ENCODE measurements at regions not wholly inside any gene's neighbourhood (a gene's known extent, or its start where the extent isn't known, plus 50 kb on each side); places are given as distances from the start of the nearest gene placed in this dataset.

DNA sequence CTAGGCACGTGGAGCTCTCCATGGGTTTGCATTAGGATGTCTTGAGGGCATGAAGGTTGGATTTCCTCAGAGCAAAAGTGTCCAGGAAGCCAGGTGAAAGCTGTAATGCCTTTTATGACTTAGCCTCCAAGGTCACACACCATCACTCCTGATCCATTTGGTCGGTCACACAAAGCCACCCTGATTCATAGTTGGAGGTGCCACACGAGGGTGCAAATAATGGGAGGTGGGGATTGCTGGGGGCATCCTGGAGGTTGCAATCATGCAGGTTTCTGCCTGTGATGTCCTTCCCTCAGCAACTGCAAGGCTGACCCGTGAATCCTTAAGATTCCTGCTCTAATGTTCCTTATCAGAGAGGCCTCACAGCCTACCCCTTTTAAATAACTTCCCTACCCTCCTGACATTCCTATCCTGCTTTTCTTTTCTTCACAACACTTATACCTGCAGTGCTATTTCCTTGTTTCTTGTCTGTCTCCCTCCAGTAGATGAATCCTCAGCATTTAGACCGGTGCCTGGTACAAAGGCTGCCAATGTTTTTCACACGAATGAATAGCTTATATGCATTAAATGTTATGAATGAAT lies 97.1 kb downstream of the LIPG start:
- DNase-seq (ENCODE audit: low spot score), result no peak

DNA sequence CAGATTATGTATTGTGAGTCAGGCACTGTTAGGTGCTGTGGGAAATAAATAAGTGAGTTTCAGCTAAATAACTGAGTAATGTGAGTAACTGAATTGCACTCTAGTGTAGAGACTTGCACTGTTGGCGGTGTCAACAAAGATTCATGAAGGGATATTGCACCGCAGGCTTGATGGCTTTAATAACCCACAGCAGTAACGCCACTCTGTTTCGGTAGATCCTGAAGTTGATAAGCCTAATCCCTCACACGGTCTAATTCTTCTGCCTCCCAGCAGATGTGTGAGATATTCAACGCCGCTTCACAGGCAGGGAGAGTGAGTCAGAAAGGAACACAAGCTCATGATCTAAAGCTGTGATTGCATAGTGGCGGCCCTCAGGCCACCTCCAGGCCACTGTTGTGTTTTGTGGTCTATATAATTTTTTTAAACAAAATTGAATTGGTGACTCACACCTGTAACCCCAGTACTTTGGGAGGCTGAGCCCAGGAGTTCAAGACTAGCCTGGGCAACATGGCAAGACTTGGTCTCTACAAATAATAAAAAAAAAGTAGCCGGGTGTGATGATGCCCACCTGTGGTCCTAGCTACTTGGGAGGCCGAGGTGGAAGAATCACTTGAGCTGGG lies 94.3 kb downstream of the LIPG start:
- TF ChIP-seq, protein P1, sequence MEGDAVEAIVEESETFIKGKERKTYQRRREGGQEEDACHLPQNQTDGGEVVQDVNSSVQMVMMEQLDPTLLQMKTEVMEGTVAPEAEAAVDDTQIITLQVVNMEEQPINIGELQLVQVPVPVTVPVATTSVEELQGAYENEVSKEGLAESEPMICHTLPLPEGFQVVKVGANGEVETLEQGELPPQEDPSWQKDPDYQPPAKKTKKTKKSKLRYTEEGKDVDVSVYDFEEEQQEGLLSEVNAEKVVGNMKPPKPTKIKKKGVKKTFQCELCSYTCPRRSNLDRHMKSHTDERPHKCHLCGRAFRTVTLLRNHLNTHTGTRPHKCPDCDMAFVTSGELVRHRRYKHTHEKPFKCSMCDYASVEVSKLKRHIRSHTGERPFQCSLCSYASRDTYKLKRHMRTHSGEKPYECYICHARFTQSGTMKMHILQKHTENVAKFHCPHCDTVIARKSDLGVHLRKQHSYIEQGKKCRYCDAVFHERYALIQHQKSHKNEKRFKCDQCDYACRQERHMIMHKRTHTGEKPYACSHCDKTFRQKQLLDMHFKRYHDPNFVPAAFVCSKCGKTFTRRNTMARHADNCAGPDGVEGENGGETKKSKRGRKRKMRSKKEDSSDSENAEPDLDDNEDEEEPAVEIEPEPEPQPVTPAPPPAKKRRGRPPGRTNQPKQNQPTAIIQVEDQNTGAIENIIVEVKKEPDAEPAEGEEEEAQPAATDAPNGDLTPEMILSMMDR (IDR thresholded peaks at IDR 0.05; ENCODE audit: extremely low read depth, missing control alignments), result no peak
- DNase-seq (ENCODE audit: low spot score), result no peak

More for the DNA sequence above, 97.1 kb downstream of the LIPG start:
- TF ChIP-seq, protein P1 (IDR thresholded peaks at IDR 0.05; ENCODE audit: extremely low read depth, missing control alignments), result no peak

DNA sequence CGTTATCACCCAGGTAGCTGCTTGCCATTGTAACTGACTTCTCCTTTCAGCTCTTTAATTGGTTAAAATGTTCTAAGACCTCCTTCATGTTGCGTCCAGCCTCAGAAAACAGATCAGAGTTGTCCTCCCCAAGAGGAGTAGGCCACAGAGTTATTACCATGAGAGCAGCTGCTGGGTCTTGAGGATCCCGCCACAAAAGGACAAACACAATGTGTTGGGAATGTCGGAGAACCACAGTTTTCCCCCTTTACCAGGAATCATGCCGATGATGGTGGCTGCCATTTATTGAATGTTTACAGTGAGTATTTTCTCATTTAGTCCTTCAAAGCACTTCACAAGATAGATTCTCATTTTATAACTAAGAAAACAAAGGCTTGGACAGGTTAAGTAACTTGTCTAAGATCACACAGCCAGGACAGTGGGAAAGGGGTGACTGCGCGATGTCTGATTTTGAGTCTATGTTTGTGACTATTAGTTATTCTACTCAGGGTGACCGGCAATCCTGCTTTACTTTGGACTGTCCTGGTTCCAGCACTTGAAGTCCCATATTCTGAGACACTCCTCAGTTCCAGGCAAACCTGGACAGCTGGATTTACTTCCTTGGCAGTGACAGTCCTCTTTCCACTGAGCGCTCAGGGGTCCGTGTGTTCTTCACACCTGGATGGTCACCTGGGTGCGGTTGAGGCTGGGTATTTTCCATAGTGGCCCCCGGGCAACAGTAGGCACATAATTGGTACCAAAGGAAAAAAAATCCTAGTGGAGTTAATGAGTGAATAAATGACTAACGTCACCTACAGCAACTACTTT lies 93.6 kb downstream of the LIPG start:
- TF ChIP-seq, protein P1 (IDR thresholded peaks at IDR 0.05; ENCODE audit: extremely low read depth, missing control alignments), result no peak
- no peak for DNase-seq (ENCODE audit: low spot score)

DNA sequence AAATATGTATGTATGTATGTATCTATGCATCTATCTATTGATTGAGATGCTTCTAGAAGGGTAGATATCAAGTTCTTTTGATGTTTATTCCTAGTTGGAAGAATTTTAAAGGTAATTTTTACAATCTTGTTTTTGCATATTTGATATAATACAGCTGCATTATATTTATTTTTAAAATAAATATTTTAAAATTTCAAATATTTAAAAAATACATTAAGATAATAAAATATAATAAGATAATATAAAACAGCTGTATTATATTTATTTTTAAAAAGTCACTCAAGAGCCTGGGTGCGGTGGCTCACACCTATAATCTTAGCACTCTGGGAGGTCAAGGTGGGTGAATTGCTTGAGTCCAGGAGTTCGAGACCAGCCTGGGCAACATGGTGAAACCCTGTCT lies 92.5 kb downstream of the LIPG start:
- DNase-seq (ENCODE audit: low spot score), result no peak
- TF ChIP-seq, protein P1 (IDR thresholded peaks at IDR 0.05; ENCODE audit: extremely low read depth, missing control alignments), result no peak

DNA sequence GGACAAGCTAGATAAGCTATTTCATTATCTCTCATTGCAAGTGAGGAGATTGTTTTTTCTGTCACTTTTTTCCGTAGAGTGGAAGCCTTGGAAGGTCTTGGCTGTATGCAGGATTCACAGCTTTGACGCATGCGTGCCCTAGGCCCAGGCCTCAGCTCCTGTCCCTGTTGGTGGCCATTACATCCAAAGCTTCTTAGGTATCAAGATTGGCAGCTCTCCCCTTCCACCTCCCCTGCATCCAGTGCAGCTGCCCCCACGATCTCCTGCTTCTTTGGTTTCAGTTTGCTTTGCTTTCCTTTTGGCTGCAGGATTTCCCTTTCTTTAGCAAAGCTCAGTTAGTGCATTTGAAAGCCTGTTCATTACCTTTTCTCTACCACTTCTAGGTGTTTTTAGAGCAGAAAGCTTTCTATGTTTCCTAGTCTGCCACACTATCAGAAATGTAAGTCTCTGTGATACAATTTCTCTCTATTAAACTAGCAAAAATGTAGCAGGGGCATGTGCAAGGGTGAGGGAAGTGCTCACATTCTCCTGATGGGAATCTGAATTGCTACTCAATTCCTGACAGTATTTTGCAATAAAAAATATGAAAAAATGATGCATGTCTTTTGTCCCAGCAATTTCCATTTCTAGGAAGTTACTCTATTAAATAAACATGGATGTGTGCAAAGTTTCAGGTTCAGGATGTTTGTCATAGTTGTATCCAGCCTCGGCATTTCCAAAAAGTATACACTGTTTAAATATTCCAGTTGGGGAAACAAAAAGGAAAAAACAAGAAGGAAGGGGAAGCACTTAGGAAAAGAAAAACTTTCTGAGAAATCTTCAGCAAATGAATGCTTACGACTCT lies 91.2 kb downstream of the LIPG start:
- no peak for DNase-seq (ENCODE audit: low spot score)
- TF ChIP-seq, protein P1 (IDR thresholded peaks at IDR 0.05; ENCODE audit: extremely low read depth, missing control alignments), result no peak

DNA sequence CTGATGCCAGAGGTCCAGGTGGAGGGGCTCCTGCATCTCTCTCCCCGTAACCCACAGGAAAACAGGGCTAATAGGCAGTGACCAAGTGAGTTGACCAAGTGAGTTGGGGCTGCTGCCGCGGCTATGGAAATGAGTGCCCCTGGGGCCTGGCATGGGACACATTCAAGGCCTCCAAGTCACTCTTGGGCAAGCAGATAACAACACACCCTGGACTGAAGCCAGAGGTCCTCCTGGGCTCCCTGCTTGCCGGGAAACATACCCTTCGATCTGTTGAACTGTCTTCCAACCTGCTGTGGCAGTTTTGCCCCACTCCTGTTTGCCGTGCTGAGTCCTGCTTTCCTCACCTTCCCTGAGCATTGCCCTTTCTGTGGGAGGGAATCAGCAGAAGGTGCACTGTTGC lies 89.2 kb downstream of the LIPG start:
- DNase-seq (ENCODE audit: low spot score), result no peak
- TF ChIP-seq, protein P1 (IDR thresholded peaks at IDR 0.05; ENCODE audit: extremely low read depth, missing control alignments), result no peak
